K562 (cell line): ENCODE measurements at regions not wholly inside any gene's neighbourhood (a gene's known extent, or its start where the extent isn't known, plus 50 kb on each side); places are given as distances from the start of the nearest gene placed in this dataset.

ENCODE experiments used
- BRCA1 ChIP-seq, 2 experiments: fragments of 450-650 bp in 1 of 2; sonication (generic) in 1 of 2; formaldehyde crosslinking in 1 of 2; IDR thresholded peaks; 2 replicates each; pipeline versions ENCODE4 v1.5.0 to v1.6.1; 2017 to 2020; ENCODE audit warnings: mild to moderate bottlenecking in 1 of 2, missing genetic modification reagents in 1 of 2
- CBX2 ChIP-seq: fragments of 200-600 bp; sonication (generic); IDR thresholded peaks from one replicate; pipeline ENCODE4 v1.6.1; 2012; ENCODE audit warnings: mild to moderate bottlenecking, low read length, inconsistent platforms; ENCODE audit not compliant: insufficient read depth, poor library complexity, severe bottlenecking
- CHD1 ChIP-seq: fragments of 200-600 bp; sonication (generic); IDR thresholded peaks from one replicate; pipeline ENCODE4 v1.6.1; 2012; ENCODE audit warnings: mild to moderate bottlenecking, moderate library complexity, low read length, inconsistent platforms
- CTBP1 ChIP-seq: fragments of 450-650 bp; IDR thresholded peaks from 2 replicates; pipeline ENCODE4 v1.6.1; 2016; ENCODE audit warnings: borderline replicate concordance
- ESRRA ChIP-seq: fragments of 450-650 bp; IDR thresholded peaks from 2 replicates; pipeline ENCODE4 v1.6.1; 2014; ENCODE audit warnings: low read depth, mild to moderate bottlenecking, moderate library complexity, borderline replicate concordance
- FUS ChIP-seq: fragments of 200-400 bp; formaldehyde crosslinking; optimal IDR thresholded peaks from 2 replicates; pipeline ENCODE3; 2017; ENCODE audit warnings: low read depth, low read length
- JUNB ChIP-seq: fragments of 450-650 bp; formaldehyde crosslinking; conservative IDR thresholded peaks from 2 replicates; pipeline ENCODE4 v1.4.0; 2020; ENCODE audit warnings: mild to moderate bottlenecking
- KLF16 ChIP-seq: IDR thresholded peaks from 2 replicates; pipeline ENCODE4 v1.6.1; 2016; ENCODE audit warnings: antibody characterized with exemption
- ZC3H11A ChIP-seq: IDR thresholded peaks from 2 replicates; pipeline ENCODE4 v1.6.1; 2012; ENCODE audit warnings: low read depth, low read length, improper control_type of control experiment
- TF ChIP-seq, protein P1 (sequence below): fragments of 450-650 bp; conservative IDR thresholded peaks from 2 replicates; pipeline ENCODE4 v1.6.1; 2016; ENCODE audit warnings: missing genetic modification characterization, low read depth, mild to moderate bottlenecking, control low read depth, missing compliant biosample characterization
- TF ChIP-seq, protein P2 (sequence below), 2 experiments: fragments of 450-650 bp; formaldehyde crosslinking in 1 of 2; IDR thresholded peaks; 2 replicates each; pipeline versions ENCODE4 v1.4.0 to v1.6.1; 2014 to 2020; ENCODE audit warnings: mild to moderate bottlenecking in 2 of 2, borderline replicate concordance in 1 of 2, low read depth in 1 of 2
- TF ChIP-seq, protein P3 (sequence below): fragments of 450-650 bp; IDR thresholded peaks from 2 replicates; pipeline ENCODE4 v1.6.1; 2016

DNA sequence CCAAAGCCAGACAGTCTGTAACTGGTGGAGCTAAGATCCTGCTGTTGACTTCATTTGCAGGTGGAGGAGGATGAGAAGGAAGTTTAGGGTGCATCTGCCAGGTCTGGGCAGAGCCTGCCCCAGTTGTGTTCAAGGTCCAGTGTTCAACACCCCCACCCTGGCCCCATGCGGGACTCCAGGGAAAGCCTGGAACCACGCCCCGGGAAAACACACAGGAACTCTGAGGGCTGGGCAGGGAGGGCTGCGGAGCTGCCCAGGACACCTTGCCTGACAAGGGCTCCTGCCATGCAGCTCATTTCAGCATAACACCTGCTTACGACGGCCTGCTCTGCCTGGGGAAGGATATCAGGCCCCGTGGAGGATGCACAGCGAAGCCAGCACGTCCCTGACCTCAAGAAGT, 286.3 kb downstream of the XXYLT1 start:
- TF ChIP-seq, protein P1, sequence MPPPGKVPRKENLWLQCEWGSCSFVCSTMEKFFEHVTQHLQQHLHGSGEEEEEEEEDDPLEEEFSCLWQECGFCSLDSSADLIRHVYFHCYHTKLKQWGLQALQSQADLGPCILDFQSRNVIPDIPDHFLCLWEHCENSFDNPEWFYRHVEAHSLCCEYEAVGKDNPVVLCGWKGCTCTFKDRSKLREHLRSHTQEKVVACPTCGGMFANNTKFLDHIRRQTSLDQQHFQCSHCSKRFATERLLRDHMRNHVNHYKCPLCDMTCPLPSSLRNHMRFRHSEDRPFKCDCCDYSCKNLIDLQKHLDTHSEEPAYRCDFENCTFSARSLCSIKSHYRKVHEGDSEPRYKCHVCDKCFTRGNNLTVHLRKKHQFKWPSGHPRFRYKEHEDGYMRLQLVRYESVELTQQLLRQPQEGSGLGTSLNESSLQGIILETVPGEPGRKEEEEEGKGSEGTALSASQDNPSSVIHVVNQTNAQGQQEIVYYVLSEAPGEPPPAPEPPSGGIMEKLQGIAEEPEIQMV (tag), result no peak
- TF ChIP-seq CTBP1 (no peak), CBX2 (no peak), ESRRA (no peak), FUS (no peak), JUNB (CRISPR knock-in tag) (no peak), ZC3H11A (no peak), KLF16 (no peak), BRCA1 (IDR thresholded peaks at IDR 0.05) (no peak), BRCA1 (CRISPR knock-in tag; IDR thresholded peaks at IDR 0.05) (no peak), CHD1 (no peak)
- TF ChIP-seq, protein P2, sequence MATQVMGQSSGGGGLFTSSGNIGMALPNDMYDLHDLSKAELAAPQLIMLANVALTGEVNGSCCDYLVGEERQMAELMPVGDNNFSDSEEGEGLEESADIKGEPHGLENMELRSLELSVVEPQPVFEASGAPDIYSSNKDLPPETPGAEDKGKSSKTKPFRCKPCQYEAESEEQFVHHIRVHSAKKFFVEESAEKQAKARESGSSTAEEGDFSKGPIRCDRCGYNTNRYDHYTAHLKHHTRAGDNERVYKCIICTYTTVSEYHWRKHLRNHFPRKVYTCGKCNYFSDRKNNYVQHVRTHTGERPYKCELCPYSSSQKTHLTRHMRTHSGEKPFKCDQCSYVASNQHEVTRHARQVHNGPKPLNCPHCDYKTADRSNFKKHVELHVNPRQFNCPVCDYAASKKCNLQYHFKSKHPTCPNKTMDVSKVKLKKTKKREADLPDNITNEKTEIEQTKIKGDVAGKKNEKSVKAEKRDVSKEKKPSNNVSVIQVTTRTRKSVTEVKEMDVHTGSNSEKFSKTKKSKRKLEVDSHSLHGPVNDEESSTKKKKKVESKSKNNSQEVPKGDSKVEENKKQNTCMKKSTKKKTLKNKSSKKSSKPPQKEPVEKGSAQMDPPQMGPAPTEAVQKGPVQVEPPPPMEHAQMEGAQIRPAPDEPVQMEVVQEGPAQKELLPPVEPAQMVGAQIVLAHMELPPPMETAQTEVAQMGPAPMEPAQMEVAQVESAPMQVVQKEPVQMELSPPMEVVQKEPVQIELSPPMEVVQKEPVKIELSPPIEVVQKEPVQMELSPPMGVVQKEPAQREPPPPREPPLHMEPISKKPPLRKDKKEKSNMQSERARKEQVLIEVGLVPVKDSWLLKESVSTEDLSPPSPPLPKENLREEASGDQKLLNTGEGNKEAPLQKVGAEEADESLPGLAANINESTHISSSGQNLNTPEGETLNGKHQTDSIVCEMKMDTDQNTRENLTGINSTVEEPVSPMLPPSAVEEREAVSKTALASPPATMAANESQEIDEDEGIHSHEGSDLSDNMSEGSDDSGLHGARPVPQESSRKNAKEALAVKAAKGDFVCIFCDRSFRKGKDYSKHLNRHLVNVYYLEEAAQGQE (IDR thresholded peaks at IDR 0.05; ENCODE audit: borderline replicate concordance), result no peak
- TF ChIP-seq, protein P2 (CRISPR knock-in tag; IDR thresholded peaks at IDR 0.05; ENCODE audit: low read depth), result no peak
- TF ChIP-seq, protein P3, sequence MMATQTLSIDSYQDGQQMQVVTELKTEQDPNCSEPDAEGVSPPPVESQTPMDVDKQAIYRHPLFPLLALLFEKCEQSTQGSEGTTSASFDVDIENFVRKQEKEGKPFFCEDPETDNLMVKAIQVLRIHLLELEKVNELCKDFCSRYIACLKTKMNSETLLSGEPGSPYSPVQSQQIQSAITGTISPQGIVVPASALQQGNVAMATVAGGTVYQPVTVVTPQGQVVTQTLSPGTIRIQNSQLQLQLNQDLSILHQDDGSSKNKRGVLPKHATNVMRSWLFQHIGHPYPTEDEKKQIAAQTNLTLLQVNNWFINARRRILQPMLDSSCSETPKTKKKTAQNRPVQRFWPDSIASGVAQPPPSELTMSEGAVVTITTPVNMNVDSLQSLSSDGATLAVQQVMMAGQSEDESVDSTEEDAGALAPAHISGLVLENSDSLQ, result no peak
